Caco-2 (cell line): ENCODE measurements at regions not wholly inside any gene's neighbourhood (a gene's known extent, or its start where the extent isn't known, plus 50 kb on each side); places are given as distances from the start of the nearest gene placed in this dataset.

ENCODE experiments used
- BruUV-seq: library from RNA; stranded (reverse); fragments of 400-500 nt; replicated peaks from 2 replicates; lab custom pipeline; 2021; lab: Mats Ljungman, UMichigan
- CTCF ChIA-PET: fragments of 300-600 bp; sonication (Branson Sonifier 250); formaldehyde crosslinking; loops from one replicate; lab custom pipeline; 2022; ENCODE audit warnings: antibody characterized with exemption; lab: Charles Lee
- POLR2A ChIA-PET: fragments of 300-600 bp; sonication (Branson Sonifier 250); formaldehyde crosslinking; loops from one replicate; lab custom pipeline; 2022; ENCODE audit warnings: antibody characterized with exemption; lab: Charles Lee
- DNase-seq, 2 experiments: peaks; one replicate each; pipeline versions ENCODE4 v3.0.0 to v3.0.0-alpha.2; 2020 to 2022
- H3K27me3 ChIP-seq: replicated peaks from 2 replicates; pipeline ENCODE4 v1.6.0; 2011; ENCODE audit warnings: low read length; ENCODE audit not compliant: control insufficient read depth, insufficient read depth
- H3K36me3 ChIP-seq: 2 replicates; pipeline ENCODE4 v1.5.1; 2011; ENCODE audit warnings: low read length; ENCODE audit not compliant: control insufficient read depth, insufficient read depth
- H3K4me1 ChIP-seq: fragments of 250-450 bp; sonication (Bioruptor Pico); 2 replicates; pipeline ENCODE4 v1.5.1; 2020; ENCODE audit warnings: mild to moderate bottlenecking
- H3K4me3 ChIP-seq: 2 replicates; pipeline ENCODE4 v1.5.1; 2011; ENCODE audit warnings: low read depth, mild to moderate bottlenecking, control low read depth, low read length
- H3K9me3 ChIP-seq: fragments of 250-450 bp; sonication (Bioruptor Pico); 2 replicates; pipeline ENCODE4 v1.5.1; 2020; ENCODE audit warnings: mild to moderate bottlenecking, moderate library complexity
- H3K27ac Mint-ChIP-seq: one replicate; pipeline ENCODE4 v1.8.0; 2022; ENCODE audit warnings: mixed read lengths; ENCODE audit not compliant: unreplicated experiment
- H3K27me3 Mint-ChIP-seq: one replicate; pipeline ENCODE4 v1.8.0; 2022; ENCODE audit warnings: mixed read lengths; ENCODE audit not compliant: insufficient read depth, unreplicated experiment
- H3K36me3 Mint-ChIP-seq: one replicate; pipeline ENCODE4 v1.8.0; 2022; ENCODE audit warnings: mild to moderate bottlenecking, mixed read lengths; ENCODE audit not compliant: insufficient read depth, unreplicated experiment
- H3K4me1 Mint-ChIP-seq: one replicate; pipeline ENCODE4 v1.8.0; 2022; ENCODE audit warnings: low read depth, mixed read lengths; ENCODE audit not compliant: unreplicated experiment
- H3K4me3 Mint-ChIP-seq: one replicate; pipeline ENCODE4 v1.8.0; 2022; ENCODE audit warnings: mild to moderate bottlenecking, moderate library complexity, mixed read lengths; ENCODE audit not compliant: unreplicated experiment
- H3K9me3 Mint-ChIP-seq: one replicate; pipeline ENCODE4 v1.8.0; 2022; ENCODE audit warnings: mixed read lengths; ENCODE audit not compliant: unreplicated experiment
- CTCF ChIP-seq, 2 experiments: fragments of 200-600 bp in 1 of 2; IDR thresholded peaks; 1 replicate in 1 of 2; 2 replicates in 1 of 2; pipeline versions ENCODE4 v1.5.1 to v1.8.0; 2011 to 2022; ENCODE audit warnings: antibody characterized with exemption in 1 of 2, control low read depth in 1 of 2, inconsistent platforms in 1 of 2, low read depth in 1 of 2, low read length in 1 of 2, mild to moderate bottlenecking in 1 of 2, moderate library complexity in 1 of 2; ENCODE audit not compliant: insufficient read depth in 1 of 2, severe bottlenecking in 1 of 2, unreplicated experiment in 1 of 2
- intact Hi-C: fragments of 100-400 bp; cut with micrococcal nuclease; formaldehyde crosslinking; loops from one replicate; pipeline ENCODE4 v1.10.0; 2022; ENCODE audit not compliant: unreplicated experiment

- no peaks in the 10 kb centered on the region for H3K27me3 ChIP-seq
- TF ChIP-seq CTCF (IDR thresholded peaks at IDR 0.05; ENCODE audit: insufficient read depth in 1 of 2, low read depth in 1 of 2, low read length in 1 of 2, severe bottlenecking in 1 of 2, unreplicated experiment in 1 of 2): no peak
- BruUV-seq: no TSS peak
- no peaks in the 10 kb centered on the region for H3K36me3 ChIP-seq
- Mint-ChIP-seq H3K27ac (no peak overlapping the region), H3K4me1 (no peaks in the 10 kb centered on the region), H3K9me3 (no peaks in the 10 kb centered on the region), H3K4me3 (no peak overlapping the region), H3K36me3 (no peaks in the 10 kb centered on the region), H3K27me3 (no peaks in the 10 kb centered on the region)
- no peak for DNase-seq
- no peak overlapping the region for H3K4me3 ChIP-seq
- intact Hi-C loops: no loop called here
- CTCF ChIA-PET: no interaction called here
- no peaks in the 10 kb centered on the region for H3K4me1 ChIP-seq
- H3K9me3 ChIP-seq: no peaks in the 10 kb centered on the region
- POLR2A ChIA-PET: no interaction called here
These were observed 175.8 kb downstream of the PTGER3 start for GRCh38 chr1:70871790-70872189.

- POLR2A ChIA-PET: no interaction called here
- no peaks in the 10 kb centered on the region for H3K4me1 ChIP-seq
- H3K27me3 ChIP-seq: no peaks in the 10 kb centered on the region
- H3K36me3 ChIP-seq: no peaks in the 10 kb centered on the region
- no peak overlapping the region for H3K4me3 Mint-ChIP-seq
- H3K4me1 Mint-ChIP-seq: no peaks in the 10 kb centered on the region
- H3K9me3 Mint-ChIP-seq: no peaks in the 10 kb centered on the region
- no peak overlapping the region for H3K27ac Mint-ChIP-seq
- no TSS peak for BruUV-seq
- no peak for TF ChIP-seq CTCF (IDR thresholded peaks at IDR 0.05; ENCODE audit: insufficient read depth in 1 of 2, low read depth in 1 of 2, low read length in 1 of 2, severe bottlenecking in 1 of 2, unreplicated experiment in 1 of 2)
- H3K27me3 Mint-ChIP-seq: no peaks in the 10 kb centered on the region
- no peak for DNase-seq
- intact Hi-C loops: no loop called here
- CTCF ChIA-PET: no interaction called here
- no peak overlapping the region for H3K4me3 ChIP-seq
- H3K36me3 Mint-ChIP-seq: no peaks in the 10 kb centered on the region
- no peaks in the 10 kb centered on the region for H3K9me3 ChIP-seq
These were observed 173.6 kb downstream of the PTGER3 start for GRCh38 chr1:70874063-70874462.

GRCh38 chr1:70874818-70875217 is 172.8 kb downstream of the PTGER3 start:
- H3K4me1 ChIP-seq: no peaks in the 10 kb centered on the region
- H3K4me1 Mint-ChIP-seq: no peaks in the 10 kb centered on the region
- no peaks in the 10 kb centered on the region for H3K36me3 Mint-ChIP-seq
- no peak for DNase-seq
- H3K9me3 Mint-ChIP-seq: no peaks in the 10 kb centered on the region
- ChIA-PET POLR2A (no interaction called here), CTCF (no interaction called here)
- no peak overlapping the region for H3K4me3 Mint-ChIP-seq
- no TSS peak for BruUV-seq
- no peak for TF ChIP-seq CTCF (IDR thresholded peaks at IDR 0.05; ENCODE audit: insufficient read depth in 1 of 2, low read depth in 1 of 2, low read length in 1 of 2, severe bottlenecking in 1 of 2, unreplicated experiment in 1 of 2)
- H3K27me3 ChIP-seq: no peaks in the 10 kb centered on the region
- H3K9me3 ChIP-seq: no peaks in the 10 kb centered on the region
- H3K4me3 ChIP-seq: no peak overlapping the region
- no peak overlapping the region for H3K27ac Mint-ChIP-seq
- H3K36me3 ChIP-seq: no peaks in the 10 kb centered on the region
- intact Hi-C loops: no loop called here
- no peaks in the 10 kb centered on the region for H3K27me3 Mint-ChIP-seq
